K562 (cell line): ENCODE measurements at regions not wholly inside any gene's neighbourhood (a gene's known extent, or its start where the extent isn't known, plus 50 kb on each side); places are given as distances from the start of the nearest gene placed in this dataset.

Experiments
- ATAC-seq: fragments of 200-7000 bp; cut with Tn5 transposase; 3 replicates; pipeline ENCODE4 v1.9.1; 2020; ENCODE audit warnings: moderate library complexity
- BruUV-seq: library from RNA; stranded (reverse); fragments of 400-500 nt; replicated peaks from 2 replicates; lab custom pipeline; 2021; lab: Mats Ljungman, UMichigan
- CTCF ChIA-PET: fragments of 300-600 bp; formaldehyde crosslinking; extraction: SDS; loops from one replicate; lab custom pipeline; 2021; ENCODE audit warnings: low intra/inter-chr PET ratio; lab: Yijun Ruan, JAX
- POLR2A ChIA-PET: fragments of 300-600, 350-650 bp; sonication (Branson Sonifier 250); formaldehyde crosslinking; extraction: SDS; loops from one replicate; lab custom pipeline; 2021; ENCODE audit warnings: antibody characterized with exemption, inconsistent platforms; lab: Yijun Ruan, JAX
- DNase-seq, 4 experiments: peaks; one replicate each; pipeline versions ENCODE4 v3.0.0 to v3.0.0-alpha.2; 2011 to 2018; ENCODE audit warnings: low spot score in 3 of 4, mixed read lengths in 3 of 4; ENCODE audit errors: extremely low read depth in 1 of 4
- FAIRE-seq: peaks from 2 replicates; lab custom pipeline; 2011; peaks lifted over from hg19 to GRCh38; lab: Jason Lieb, UNC
- H2AFZ ChIP-seq: 2 replicates; pipeline ENCODE4 v1.6.0; 2011; ENCODE audit warnings: low read depth, low read length, control low read depth, inconsistent platforms
- H3K27ac ChIP-seq: fragments of 200-600 bp; 3 replicates; pipeline ENCODE4 v1.8.0; 2011; ENCODE audit warnings: low read depth, mild to moderate bottlenecking, control low read depth, inconsistent platforms, low read length, moderate library complexity, mixed read lengths; ENCODE audit errors: extremely low read depth
- H3K27me3 ChIP-seq, 2 experiments: fragments of 300-600 bp in 1 of 2; 2 replicates in 1 of 2; 3 replicates in 1 of 2; pipeline versions ENCODE4 v1.6.0 to v1.8.0; 2011; ENCODE audit warnings: inconsistent platforms in 2 of 2, low read length in 2 of 2, mild to moderate bottlenecking in 1 of 2, mixed read lengths in 1 of 2, moderate library complexity in 1 of 2; ENCODE audit not compliant: control insufficient read depth in 2 of 2, insufficient read depth in 2 of 2
- H3K36me3 ChIP-seq: fragments of 300-600 bp; 3 replicates; pipeline ENCODE4 v1.8.0; 2011; ENCODE audit warnings: mild to moderate bottlenecking, low read length, inconsistent platforms; ENCODE audit not compliant: control insufficient read depth, insufficient read depth
- H3K4me1 ChIP-seq, 2 experiments: fragments of 200-600 bp in 1 of 2; replicated peaks in 1 of 2; 2 replicates in 1 of 2; 3 replicates in 1 of 2; pipeline versions ENCODE4 v1.5.1 to v1.8.0; 2011; ENCODE audit warnings: inconsistent platforms in 2 of 2, low read length in 2 of 2, mild to moderate bottlenecking in 1 of 2, mixed read lengths in 1 of 2, moderate library complexity in 1 of 2; ENCODE audit not compliant: control insufficient read depth in 2 of 2, insufficient read depth in 2 of 2
- H3K4me2 ChIP-seq: 2 replicates; pipeline ENCODE4 v1.6.1; 2011; ENCODE audit warnings: low read length, control low read depth, inconsistent platforms, mixed read lengths; ENCODE audit not compliant: insufficient read depth
- H3K4me3 ChIP-seq: fragments of 200-600 bp; sonication (generic), shearing (Covaris generic); 2 replicates; pipeline ENCODE4 v1.5.1; 2016; ENCODE audit warnings: control low read depth, inconsistent platforms
- H3K79me2 ChIP-seq: fragments of 200-600 bp; 3 replicates; pipeline ENCODE4 v1.8.0; 2011; ENCODE audit warnings: low read length, inconsistent platforms; ENCODE audit not compliant: control insufficient read depth, insufficient read depth
- H3K9ac ChIP-seq, 2 experiments: 2 replicates each; pipeline versions ENCODE4 v1.6.0 to v1.6.1; 2011; ENCODE audit warnings: low read depth in 2 of 2, low read length in 2 of 2, control low read depth in 1 of 2, inconsistent platforms in 1 of 2, mild to moderate bottlenecking in 1 of 2, mixed read lengths in 1 of 2; ENCODE audit not compliant: insufficient read depth in 1 of 2
- H3K9me1 ChIP-seq: one replicate; pipeline ENCODE4 v1.6.0; 2011; ENCODE audit warnings: inconsistent platforms, mild to moderate bottlenecking, low read length, moderate library complexity; ENCODE audit not compliant: control insufficient read depth, insufficient read depth
- H3K9me3 ChIP-seq: replicated peaks from 2 replicates; pipeline ENCODE4 v1.5.1; 2011; ENCODE audit warnings: low read depth, low read length, inconsistent platforms; ENCODE audit not compliant: control insufficient read depth, insufficient read depth
- H4K20me1 ChIP-seq: replicated peaks from 2 replicates; pipeline ENCODE4 v1.6.1; 2011; ENCODE audit warnings: low read length, inconsistent platforms, mixed read lengths; ENCODE audit not compliant: control insufficient read depth, insufficient read depth
- ARID1B ChIP-seq: fragments of 450-650 bp; IDR thresholded peaks from 2 replicates; pipeline ENCODE4 v1.6.1; 2016; ENCODE audit warnings: antibody characterized with exemption, mild to moderate bottlenecking, inconsistent platforms
- CBX3 ChIP-seq, 2 experiments: IDR thresholded peaks; 1 replicate in 1 of 2; 2 replicates in 1 of 2; pipeline ENCODE4 v1.6.1; 2012; ENCODE audit warnings: inconsistent platforms in 2 of 2, low read length in 2 of 2, borderline replicate concordance in 1 of 2, control low read depth in 1 of 2
- EHMT2 ChIP-seq: fragments of 450-650 bp; IDR thresholded peaks from 2 replicates; pipeline ENCODE4 v1.6.1; 2018; ENCODE audit warnings: antibody characterized with exemption
- MAFK ChIP-seq: IDR thresholded peaks from 2 replicates; pipeline ENCODE4 v1.6.1; 2011; ENCODE audit warnings: low read length, improper control_type of control experiment
- PHF20 ChIP-seq: fragments of 450-650 bp; IDR thresholded peaks from 2 replicates; pipeline ENCODE4 v1.6.1; 2018; ENCODE audit not compliant: partially characterized antibody
- RUNX1 ChIP-seq: sonication (generic); IDR thresholded peaks from 2 replicates; pipeline ENCODE4 v1.6.1; 2016; ENCODE audit warnings: antibody characterized with exemption, low read depth
- SIN3B ChIP-seq: fragments of 450-650 bp; IDR thresholded peaks from 2 replicates; pipeline ENCODE4 v1.6.1; 2017; ENCODE audit warnings: low read depth, mild to moderate bottlenecking, moderate library complexity
- ZNF184 ChIP-seq: sonication (generic); formaldehyde crosslinking; IDR thresholded peaks from 2 replicates; pipeline ENCODE4 v1.5.0; 2020; ENCODE audit warnings: missing genetic modification reagents
- WGBS: fragments of 100-300 bp; shearing (Covaris generic); methylation state at CpG from one replicate; pipeline ENCODE4 v1.1.6; 2016; ENCODE audit warnings: low coverage, mixed read lengths; ENCODE audit not compliant: insufficient coverage; ENCODE audit errors: missing lambda C conversion rate; 5-methylcytosine and 5-hydroxymethylcytosine counted together
- in situ Hi-C: fragments of 300-500 bp; cut with MboI; formaldehyde crosslinking; loops from 4 replicates; pipeline ENCODE4 v1.15.0; 2018; ENCODE audit warnings: inconsistent platforms, mixed read lengths
- intact Hi-C: fragments of 100-400 bp; cut with micrococcal nuclease; formaldehyde crosslinking; loops from 2 replicates; pipeline ENCODE4 v1.14.2; 2022
- TF ChIP-seq, protein P1 (sequence below): fragments of 450-650 bp; formaldehyde crosslinking; IDR thresholded peaks from 2 replicates; pipeline ENCODE4 v1.4.0; 2022; ENCODE audit warnings: mild to moderate bottlenecking, moderate library complexity
- TF ChIP-seq, protein P2 (sequence below): fragments of 450-650 bp; IDR thresholded peaks from 2 replicates; pipeline ENCODE4 v1.6.1; 2016; ENCODE audit warnings: missing biosample characterization, missing genetic modification characterization
- TF ChIP-seq, protein P3 (sequence below), 2 experiments: fragments of 450-650 bp in 1 of 2; IDR thresholded peaks; 2 replicates each; pipeline ENCODE4 v1.6.1; 2011 to 2017; ENCODE audit warnings: low read depth in 2 of 2, antibody characterized with exemption in 1 of 2, borderline replicate concordance in 1 of 2, low read length in 1 of 2, mild to moderate bottlenecking in 1 of 2, mixed read lengths in 1 of 2; ENCODE audit not compliant: control insufficient read depth in 1 of 2
- TF ChIP-seq, protein P4 (sequence below): sonication (generic); formaldehyde crosslinking; IDR thresholded peaks from 2 replicates; pipeline ENCODE4 v1.8.1; 2023; ENCODE audit warnings: missing genetic modification reagents, mild to moderate bottlenecking, borderline replicate concordance

DNA sequence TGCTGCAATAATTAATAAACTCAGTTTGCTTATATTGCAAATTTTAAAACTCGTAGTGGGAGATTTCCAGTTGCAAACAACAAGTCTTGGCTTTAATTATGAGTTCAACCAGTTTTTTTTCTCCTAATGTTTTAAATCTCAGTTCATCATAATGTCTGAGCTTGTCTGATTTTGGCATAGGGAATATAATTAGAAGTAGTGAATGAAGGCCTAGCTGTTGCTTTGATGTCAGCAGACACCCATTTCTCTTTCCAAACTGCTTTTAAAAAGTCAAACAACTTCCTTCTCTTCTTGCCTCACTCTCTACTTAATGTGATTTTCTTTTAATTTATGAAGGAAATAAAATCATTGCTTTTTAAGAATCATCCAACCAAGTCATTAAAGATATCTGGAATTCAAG is 1462.1 kb downstream of the DPP10 start (continued):
- TF ChIP-seq ARID1B: no peak
- TF ChIP-seq, protein P1, sequence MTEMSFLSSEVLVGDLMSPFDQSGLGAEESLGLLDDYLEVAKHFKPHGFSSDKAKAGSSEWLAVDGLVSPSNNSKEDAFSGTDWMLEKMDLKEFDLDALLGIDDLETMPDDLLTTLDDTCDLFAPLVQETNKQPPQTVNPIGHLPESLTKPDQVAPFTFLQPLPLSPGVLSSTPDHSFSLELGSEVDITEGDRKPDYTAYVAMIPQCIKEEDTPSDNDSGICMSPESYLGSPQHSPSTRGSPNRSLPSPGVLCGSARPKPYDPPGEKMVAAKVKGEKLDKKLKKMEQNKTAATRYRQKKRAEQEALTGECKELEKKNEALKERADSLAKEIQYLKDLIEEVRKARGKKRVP (CRISPR knock-in tag): no peak
- TF ChIP-seq, protein P2, sequence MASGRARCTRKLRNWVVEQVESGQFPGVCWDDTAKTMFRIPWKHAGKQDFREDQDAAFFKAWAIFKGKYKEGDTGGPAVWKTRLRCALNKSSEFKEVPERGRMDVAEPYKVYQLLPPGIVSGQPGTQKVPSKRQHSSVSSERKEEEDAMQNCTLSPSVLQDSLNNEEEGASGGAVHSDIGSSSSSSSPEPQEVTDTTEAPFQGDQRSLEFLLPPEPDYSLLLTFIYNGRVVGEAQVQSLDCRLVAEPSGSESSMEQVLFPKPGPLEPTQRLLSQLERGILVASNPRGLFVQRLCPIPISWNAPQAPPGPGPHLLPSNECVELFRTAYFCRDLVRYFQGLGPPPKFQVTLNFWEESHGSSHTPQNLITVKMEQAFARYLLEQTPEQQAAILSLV (tag): no peak
- no peak for TF ChIP-seq PHF20

DNA sequence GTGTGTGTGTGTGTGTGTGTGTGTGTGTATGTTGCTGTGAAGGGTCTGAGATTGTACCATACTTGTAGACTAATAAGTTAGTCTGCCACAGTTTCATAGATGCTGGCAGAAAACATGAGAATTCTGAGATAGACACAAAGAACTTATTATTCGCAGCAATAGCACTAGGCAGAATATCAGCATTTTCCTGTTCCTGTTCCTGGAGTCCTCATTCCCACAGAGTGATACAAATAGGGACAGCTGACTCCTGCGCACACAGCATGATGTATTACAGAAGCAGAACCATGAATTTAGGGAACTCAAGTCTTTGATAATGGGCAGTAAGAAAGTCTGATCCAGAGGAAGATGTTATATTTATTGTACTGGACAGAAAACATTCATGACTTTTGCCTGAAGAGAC is 1466.3 kb downstream of the DPP10 start:
- ATAC-seq: no peak
- no peak for FAIRE-seq
- no peak overlapping the region for H3K4me3 ChIP-seq
- no peaks in the 10 kb centered on the region for H4K20me1 ChIP-seq
- no TSS peak for BruUV-seq
- ChIA-PET CTCF (no interaction called here), POLR2A (no interaction called here)
- no peaks in the 10 kb centered on the region for H3K79me2 ChIP-seq
- H3K9me3 ChIP-seq: no peaks in the 10 kb centered on the region
- H3K9me1 ChIP-seq: no peaks in the 10 kb centered on the region
- WGBS: 0% methylated on average over 2 of the region's 2 CpGs
- in situ Hi-C loops: no loop called here
- no peak overlapping the region for H3K4me2 ChIP-seq
- intact Hi-C loops: no loop called here
- no peak overlapping the region for H3K9ac ChIP-seq
- no peak overlapping the region for H3K27ac ChIP-seq
- no peaks in the 10 kb centered on the region for H3K4me1 ChIP-seq
- no peaks in the 10 kb centered on the region for H3K27me3 ChIP-seq
- DNase-seq: no peak
- H2AFZ ChIP-seq: no peak overlapping the region
- H3K36me3 ChIP-seq: no peaks in the 10 kb centered on the region
- TF ChIP-seq RUNX1: no peak
- TF ChIP-seq, protein P3, sequence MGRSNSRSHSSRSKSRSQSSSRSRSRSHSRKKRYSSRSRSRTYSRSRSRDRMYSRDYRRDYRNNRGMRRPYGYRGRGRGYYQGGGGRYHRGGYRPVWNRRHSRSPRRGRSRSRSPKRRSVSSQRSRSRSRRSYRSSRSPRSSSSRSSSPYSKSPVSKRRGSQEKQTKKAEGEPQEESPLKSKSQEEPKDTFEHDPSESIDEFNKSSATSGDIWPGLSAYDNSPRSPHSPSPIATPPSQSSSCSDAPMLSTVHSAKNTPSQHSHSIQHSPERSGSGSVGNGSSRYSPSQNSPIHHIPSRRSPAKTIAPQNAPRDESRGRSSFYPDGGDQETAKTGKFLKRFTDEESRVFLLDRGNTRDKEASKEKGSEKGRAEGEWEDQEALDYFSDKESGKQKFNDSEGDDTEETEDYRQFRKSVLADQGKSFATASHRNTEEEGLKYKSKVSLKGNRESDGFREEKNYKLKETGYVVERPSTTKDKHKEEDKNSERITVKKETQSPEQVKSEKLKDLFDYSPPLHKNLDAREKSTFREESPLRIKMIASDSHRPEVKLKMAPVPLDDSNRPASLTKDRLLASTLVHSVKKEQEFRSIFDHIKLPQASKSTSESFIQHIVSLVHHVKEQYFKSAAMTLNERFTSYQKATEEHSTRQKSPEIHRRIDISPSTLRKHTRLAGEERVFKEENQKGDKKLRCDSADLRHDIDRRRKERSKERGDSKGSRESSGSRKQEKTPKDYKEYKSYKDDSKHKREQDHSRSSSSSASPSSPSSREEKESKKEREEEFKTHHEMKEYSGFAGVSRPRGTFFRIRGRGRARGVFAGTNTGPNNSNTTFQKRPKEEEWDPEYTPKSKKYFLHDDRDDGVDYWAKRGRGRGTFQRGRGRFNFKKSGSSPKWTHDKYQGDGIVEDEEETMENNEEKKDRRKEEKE (IDR thresholded peaks at IDR 0.05; ENCODE audit: borderline replicate concordance in 1 of 2, control insufficient read depth in 1 of 2, low read depth in 2 of 2, low read length in 1 of 2): no peak
- TF ChIP-seq SIN3B: no peak
- TF ChIP-seq CBX3 (IDR thresholded peaks at IDR 0.05; ENCODE audit: borderline replicate concordance in 1 of 2, low read length in 2 of 2): no peak
- TF ChIP-seq EHMT2: no peak
- TF ChIP-seq, protein P4, sequence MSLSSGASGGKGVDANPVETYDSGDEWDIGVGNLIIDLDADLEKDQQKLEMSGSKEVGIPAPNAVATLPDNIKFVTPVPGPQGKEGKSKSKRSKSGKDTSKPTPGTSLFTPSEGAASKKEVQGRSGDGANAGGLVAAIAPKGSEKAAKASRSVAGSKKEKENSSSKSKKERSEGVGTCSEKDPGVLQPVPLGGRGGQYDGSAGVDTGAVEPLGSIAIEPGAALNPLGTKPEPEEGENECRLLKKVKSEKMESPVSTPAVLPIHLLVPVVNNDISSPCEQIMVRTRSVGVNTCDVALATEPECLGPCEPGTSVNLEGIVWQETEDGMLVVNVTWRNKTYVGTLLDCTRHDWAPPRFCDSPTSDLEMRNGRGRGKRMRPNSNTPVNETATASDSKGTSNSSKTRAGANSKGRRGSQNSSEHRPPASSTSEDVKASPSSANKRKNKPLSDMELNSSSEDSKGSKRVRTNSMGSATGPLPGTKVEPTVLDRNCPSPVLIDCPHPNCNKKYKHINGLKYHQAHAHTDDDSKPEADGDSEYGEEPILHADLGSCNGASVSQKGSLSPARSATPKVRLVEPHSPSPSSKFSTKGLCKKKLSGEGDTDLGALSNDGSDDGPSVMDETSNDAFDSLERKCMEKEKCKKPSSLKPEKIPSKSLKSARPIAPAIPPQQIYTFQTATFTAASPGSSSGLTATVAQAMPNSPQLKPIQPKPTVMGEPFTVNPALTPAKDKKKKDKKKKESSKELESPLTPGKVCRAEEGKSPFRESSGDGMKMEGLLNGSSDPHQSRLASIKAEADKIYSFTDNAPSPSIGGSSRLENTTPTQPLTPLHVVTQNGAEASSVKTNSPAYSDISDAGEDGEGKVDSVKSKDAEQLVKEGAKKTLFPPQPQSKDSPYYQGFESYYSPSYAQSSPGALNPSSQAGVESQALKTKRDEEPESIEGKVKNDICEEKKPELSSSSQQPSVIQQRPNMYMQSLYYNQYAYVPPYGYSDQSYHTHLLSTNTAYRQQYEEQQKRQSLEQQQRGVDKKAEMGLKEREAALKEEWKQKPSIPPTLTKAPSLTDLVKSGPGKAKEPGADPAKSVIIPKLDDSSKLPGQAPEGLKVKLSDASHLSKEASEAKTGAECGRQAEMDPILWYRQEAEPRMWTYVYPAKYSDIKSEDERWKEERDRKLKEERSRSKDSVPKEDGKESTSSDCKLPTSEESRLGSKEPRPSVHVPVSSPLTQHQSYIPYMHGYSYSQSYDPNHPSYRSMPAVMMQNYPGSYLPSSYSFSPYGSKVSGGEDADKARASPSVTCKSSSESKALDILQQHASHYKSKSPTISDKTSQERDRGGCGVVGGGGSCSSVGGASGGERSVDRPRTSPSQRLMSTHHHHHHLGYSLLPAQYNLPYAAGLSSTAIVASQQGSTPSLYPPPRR (CRISPR knock-in tag): no peak
- no peak for TF ChIP-seq ZNF184 (CRISPR knock-in tag)
- TF ChIP-seq MAFK: no peak
